ENCODE measurements at regions not wholly inside any gene's neighbourhood (a gene's known extent, or its start where the extent isn't known, plus 50 kb on each side); places are given as distances from the start of the nearest gene placed in this dataset.

DNA sequence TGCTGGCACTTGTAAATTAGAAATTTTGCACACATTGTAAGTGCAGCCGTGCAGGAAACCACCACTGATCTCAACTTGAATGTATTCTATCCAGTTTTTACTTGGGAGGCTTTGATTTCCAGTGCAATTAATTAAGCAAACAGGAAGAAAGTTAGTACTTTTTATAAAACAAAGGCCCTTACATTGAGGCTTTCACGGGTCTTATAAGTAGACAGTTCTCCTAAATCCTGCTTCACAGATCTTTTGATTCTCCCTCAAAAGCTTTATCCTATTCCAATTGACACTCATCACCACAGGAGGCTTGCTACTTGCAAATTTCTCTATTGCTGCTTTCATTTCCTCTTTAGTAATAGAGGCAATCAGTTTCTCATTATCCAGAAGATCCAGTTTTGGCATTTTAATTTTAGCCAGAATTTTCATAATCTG is 90.1 kb downstream of the ERCC5 start:
- TF ChIP-seq CTCF (IDR thresholded peaks at IDR 0.05) (no peak), POLR2A (IDR thresholded peaks at IDR 0.05) (no peak)

Data from suprapubic skin (tissue), 3 donors.